ENCODE measurements at regions not wholly inside any gene's neighbourhood (a gene's known extent, or its start where the extent isn't known, plus 50 kb on each side); places are given as distances from the start of the nearest gene placed in this dataset.
"Not testable (repeated sequence)": the region's sequence is repeated elsewhere in the genome, so short reads cannot be mapped to it uniquely, and the experiment has no call there.

DNA sequence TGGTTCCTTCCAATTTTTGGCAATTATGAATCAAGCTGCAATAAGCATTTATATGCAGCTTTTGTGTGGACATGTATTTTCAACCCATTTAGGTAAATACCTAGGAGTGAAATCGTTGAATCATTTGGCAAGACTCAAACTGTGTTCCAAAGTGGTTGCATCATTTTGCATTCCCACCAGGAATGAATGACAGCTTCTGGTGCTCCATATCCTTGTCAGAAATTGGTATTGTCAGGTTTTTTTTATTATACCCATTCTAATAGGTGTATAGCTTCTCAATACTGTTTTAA, 290.7 kb downstream of the CNTNAP3B start:
- TF ChIP-seq POLR2A, POLR2AphosphoS5, EP300 (IDR thresholded peaks at IDR 0.05): not testable (repeated sequence)
- TF ChIP-seq, protein P1, sequence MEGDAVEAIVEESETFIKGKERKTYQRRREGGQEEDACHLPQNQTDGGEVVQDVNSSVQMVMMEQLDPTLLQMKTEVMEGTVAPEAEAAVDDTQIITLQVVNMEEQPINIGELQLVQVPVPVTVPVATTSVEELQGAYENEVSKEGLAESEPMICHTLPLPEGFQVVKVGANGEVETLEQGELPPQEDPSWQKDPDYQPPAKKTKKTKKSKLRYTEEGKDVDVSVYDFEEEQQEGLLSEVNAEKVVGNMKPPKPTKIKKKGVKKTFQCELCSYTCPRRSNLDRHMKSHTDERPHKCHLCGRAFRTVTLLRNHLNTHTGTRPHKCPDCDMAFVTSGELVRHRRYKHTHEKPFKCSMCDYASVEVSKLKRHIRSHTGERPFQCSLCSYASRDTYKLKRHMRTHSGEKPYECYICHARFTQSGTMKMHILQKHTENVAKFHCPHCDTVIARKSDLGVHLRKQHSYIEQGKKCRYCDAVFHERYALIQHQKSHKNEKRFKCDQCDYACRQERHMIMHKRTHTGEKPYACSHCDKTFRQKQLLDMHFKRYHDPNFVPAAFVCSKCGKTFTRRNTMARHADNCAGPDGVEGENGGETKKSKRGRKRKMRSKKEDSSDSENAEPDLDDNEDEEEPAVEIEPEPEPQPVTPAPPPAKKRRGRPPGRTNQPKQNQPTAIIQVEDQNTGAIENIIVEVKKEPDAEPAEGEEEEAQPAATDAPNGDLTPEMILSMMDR (IDR thresholded peaks at IDR 0.05) = not testable (repeated sequence)
